Pulmonary artery endothelial cell (primary cell): ENCODE measurements at regions not wholly inside any gene's neighbourhood (a gene's known extent, or its start where the extent isn't known, plus 50 kb on each side); places are given as distances from the start of the nearest gene placed in this dataset.
A peak's percentile ranks its signal among the peaks of the same experiment; 100 is the strongest.

ENCODE experiments used
- DNase-seq: peaks from one replicate; pipeline ENCODE4 v3.0.0-alpha.2; 2011; ENCODE audit warnings: low read depth, low spot score

- no peak for DNase-seq
Measured at GRCh38 chr4:107252571-107252970, 216.5 kb upstream of the DKK2 start.

- DNase-seq = no peak
Measured at GRCh38 chr4:107248571-107248970, 212.5 kb upstream of the DKK2 start.

GRCh38 chr4:107247738-107248137 is 211.6 kb upstream of the DKK2 start:
- DNase-seq = no peak

GRCh38 chr4:107246761-107247160 is 210.6 kb upstream of the DKK2 start:
- no peak for DNase-seq

DNA sequence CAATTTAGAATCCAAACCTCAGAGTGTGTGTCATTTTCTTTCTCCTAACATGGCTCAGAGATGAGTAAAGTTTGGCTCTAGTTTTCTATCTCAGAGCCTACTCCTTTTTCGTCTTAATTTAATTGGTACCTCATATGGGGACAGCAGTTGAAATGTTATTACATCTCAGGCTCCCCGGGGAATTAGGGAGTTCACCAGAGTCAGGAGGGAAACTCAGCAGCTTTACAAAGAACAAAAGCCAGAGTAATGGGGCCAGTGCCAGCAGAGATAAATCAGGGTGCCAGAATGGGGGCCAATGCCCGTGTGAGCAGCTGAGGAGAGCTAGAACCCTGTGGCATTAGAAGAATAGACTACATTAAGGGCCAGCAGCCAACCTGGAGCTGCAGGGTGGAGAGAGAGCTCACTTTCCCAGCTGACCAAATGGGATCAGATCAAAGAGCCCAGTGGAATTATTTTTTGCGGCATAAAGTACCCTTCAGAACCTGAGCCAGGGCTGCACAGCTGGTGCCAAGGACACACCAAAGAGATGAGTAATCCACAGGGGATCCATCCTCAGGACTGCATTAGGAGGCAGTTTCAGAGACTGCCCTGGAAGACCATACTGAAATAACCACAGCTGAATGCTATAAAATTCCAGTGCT is 207.1 kb upstream of the DKK2 start:
- DNase-seq = no peak

DNA sequence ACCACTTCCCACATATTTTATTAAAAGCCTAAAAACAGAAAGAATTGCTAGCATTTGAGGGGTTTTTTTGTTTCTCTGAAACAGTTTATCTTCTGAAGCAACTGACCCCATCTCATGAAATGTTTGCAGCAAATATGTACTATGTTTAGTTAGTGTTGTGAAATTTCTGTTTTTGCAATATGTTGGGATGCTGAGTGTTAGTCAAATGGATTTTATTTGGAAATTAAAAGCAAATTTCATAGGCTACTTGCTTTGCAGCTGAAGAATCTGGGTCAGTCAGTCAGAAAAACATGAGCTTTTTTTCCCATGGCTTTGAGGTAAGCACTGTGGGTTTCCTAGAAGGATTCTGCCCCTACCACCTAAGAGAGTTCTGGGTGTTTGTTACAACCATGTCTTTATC is 184.9 kb upstream of the DKK2 start:
- DNase-seq = no peak

- no peak for DNase-seq
Measured at GRCh38 chr4:107219681-107220080, 183.6 kb upstream of the DKK2 start.

- DNase-seq = no peak
Measured at GRCh38 chr4:107216379-107216778, 180.3 kb upstream of the DKK2 start.

DNA sequence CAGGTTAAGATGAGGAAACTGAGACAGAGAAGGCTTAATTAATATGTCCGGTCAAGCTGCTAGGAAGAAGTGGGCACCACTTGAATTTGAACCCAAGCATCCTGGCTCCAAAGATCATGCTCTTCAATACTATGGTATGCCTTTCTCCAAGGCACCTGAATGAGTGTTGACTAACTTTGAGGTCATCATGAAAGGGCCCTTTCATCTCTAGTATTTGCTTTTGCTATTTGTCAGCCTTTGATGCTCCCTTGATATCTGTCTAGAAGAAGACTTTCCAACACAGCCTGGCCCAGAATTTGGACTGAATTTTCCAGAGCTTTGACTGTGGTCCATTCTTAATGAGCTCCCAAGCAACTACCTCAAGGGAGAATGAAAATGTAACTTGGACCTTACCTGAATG is 179.1 kb upstream of the DKK2 start:
- DNase-seq = no peak

GRCh38 chr4:107213880-107214279 is 177.8 kb upstream of the DKK2 start:
- no peak for DNase-seq

- DNase-seq = no peak
Measured at GRCh38 chr4:107213410-107213809, 177.3 kb upstream of the DKK2 start.

GRCh38 chr4:107212565-107212964 is 176.5 kb upstream of the DKK2 start:
- no peak for DNase-seq

GRCh38 chr4:107210450-107211239 is 174.5 kb upstream of the DKK2 start:
- DNase-seq = no peak

GRCh38 chr4:107203733-107204132 is 167.6 kb upstream of the DKK2 start:
- DNase-seq = no peak

- no peak for DNase-seq
Measured at GRCh38 chr4:107202744-107203143, 166.6 kb upstream of the DKK2 start.

DNA sequence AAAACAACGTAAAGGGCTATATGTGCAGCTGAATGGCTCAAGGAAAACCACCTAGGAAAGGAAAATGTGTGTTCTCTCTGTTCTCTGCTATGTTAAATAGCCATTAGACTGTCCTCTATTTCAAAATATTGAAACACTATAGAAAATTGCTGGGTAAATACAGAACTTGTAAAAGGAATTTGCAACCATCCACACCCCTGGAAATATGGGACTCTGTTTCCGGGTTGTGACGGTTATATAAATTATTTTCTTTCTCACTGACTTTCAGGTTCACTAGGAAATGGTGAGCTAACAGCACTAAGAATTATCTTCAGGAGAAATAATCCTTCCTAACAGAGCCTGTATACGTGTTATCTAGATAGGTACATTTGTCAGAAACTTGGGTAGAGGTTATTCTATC is 161.0 kb upstream of the DKK2 start:
- DNase-seq = no peak

DNA sequence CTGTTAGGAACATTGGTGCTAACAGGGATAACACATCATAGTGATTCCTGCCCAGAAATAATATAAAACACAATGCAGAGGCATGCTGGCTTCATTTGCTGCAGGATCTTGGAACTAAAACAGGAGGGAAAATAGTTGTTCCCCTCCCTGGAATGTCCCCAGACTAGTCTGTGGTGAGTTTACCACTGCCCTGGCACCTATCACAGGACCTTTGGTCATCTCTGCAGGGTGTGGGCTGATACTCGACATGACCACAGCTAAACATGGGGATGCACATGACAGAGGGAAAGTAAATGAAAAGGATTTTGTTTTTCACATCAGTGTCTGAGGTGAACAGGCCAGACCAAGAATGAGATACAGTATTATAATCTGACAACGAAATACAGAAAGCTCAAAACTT is 160.2 kb upstream of the DKK2 start:
- DNase-seq = no peak

GRCh38 chr4:107194005-107194404 is 157.9 kb upstream of the DKK2 start:
- DNase-seq = no peak

- no peak for DNase-seq
Measured at GRCh38 chr4:107192601-107193000, 156.5 kb upstream of the DKK2 start.

GRCh38 chr4:107187091-107187490 is 151.0 kb upstream of the DKK2 start:
- DNase-seq = no peak

- DNase-seq = peak; percentile 29
Measured at GRCh38 chr4:107183155-107183774, 147.2 kb upstream of the DKK2 start.

DNA sequence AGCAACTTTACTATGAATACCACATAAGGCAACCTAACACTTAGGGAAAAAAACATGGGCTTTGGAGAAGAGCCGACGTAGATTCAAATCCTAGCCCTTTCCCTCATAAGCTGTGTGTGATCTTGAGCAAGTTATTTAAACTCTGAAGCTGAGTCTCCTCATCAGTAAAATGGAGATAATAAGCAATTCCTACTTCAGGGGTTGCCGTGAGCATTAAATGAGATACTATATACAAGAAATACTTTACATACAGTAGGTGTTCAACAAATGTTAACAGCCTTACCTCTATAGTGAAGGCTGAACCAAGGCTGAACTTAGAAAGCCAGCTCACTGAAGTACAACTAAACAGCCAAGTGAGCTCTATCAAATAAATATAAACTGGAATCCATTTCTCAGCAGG is 146.2 kb upstream of the DKK2 start:
- DNase-seq = no peak
